Sigmoid colon (tissue), 6 donors: ENCODE measurements at regions not wholly inside any gene's neighbourhood (a gene's known extent, or its start where the extent isn't known, plus 50 kb on each side); places are given as distances from the start of the nearest gene placed in this dataset.

Experiments
- DNase-seq: peaks from one replicate; pipeline ENCODE4 v3.0.0-alpha.2; 2019
- H3K27ac ChIP-seq, 4 donors: fragments of 200-600 bp; sonication (generic); one replicate each; pipeline ENCODE4 v1.5.1; 2016 to 2019; ENCODE audit warnings: mild to moderate bottlenecking in 1 of 4
- H3K27me3 ChIP-seq, 3 donors: fragments of 200-600 bp; sonication (generic); one replicate each; pipeline ENCODE4 v1.5.1; 2019; ENCODE audit warnings: mild to moderate bottlenecking in 1 of 3
- H3K36me3 ChIP-seq, 4 donors: fragments of 200-600 bp; sonication (generic); one replicate each; pipeline ENCODE4 v1.5.1; 2016 to 2019
- H3K4me1 ChIP-seq, 4 donors: fragments of 200-600 bp; sonication (generic); one replicate each; pipeline ENCODE4 v1.5.1; 2017 to 2019
- H3K4me3 ChIP-seq, 4 donors: fragments of 200-600 bp; sonication (generic); one replicate each; pipeline ENCODE4 v1.5.1; 2017 to 2019; ENCODE audit warnings: mild to moderate bottlenecking in 2 of 4, moderate library complexity in 1 of 4
- H3K9me3 ChIP-seq, 4 donors: fragments of 200-600 bp in 3 of 4; sonication (generic) in 3 of 4; one replicate each; pipeline versions ENCODE4 v1.5.1 to v1.6.1; 2013 to 2019
- CTCF ChIP-seq, 4 experiments: fragments of 450-650 bp in 3 of 4; fragments of 200-600 bp in 1 of 4; IDR thresholded peaks; one replicate each; pipeline ENCODE4 v1.5.1; 2016 to 2019; ENCODE audit warnings: antibody characterized with exemption in 4 of 4, mild to moderate bottlenecking in 3 of 4, moderate library complexity in 2 of 4
- EP300 ChIP-seq, 4 donors: sonication (generic); formaldehyde crosslinking; IDR thresholded peaks; one replicate each; pipeline ENCODE4 v1.6.1; 2017; ENCODE audit warnings: antibody characterized with exemption in 4 of 4
- POLR2A ChIP-seq, 2 donors: fragments of 450-650 bp; IDR thresholded peaks; one replicate each; pipeline ENCODE4 v1.6.1; 2016; ENCODE audit warnings: antibody characterized with exemption in 2 of 2, mild to moderate bottlenecking in 2 of 2, moderate library complexity in 2 of 2
- POLR2AphosphoS5 ChIP-seq, 4 donors: sonication (generic); formaldehyde crosslinking; IDR thresholded peaks; one replicate each; pipeline ENCODE4 v1.6.1; 2017; ENCODE audit warnings: antibody characterized with exemption in 4 of 4
- WGBS, 2 donors: extraction: QIAGEN DNeasy Blood & Tissue Kit; methylation state at CpG; one replicate each; pipeline ENCODE4 v1.1.7; 2013; 5-methylcytosine and 5-hydroxymethylcytosine counted together
- intact Hi-C: fragments of 100-400 bp; cut with DNase I; formaldehyde crosslinking; loops from one replicate; pipeline ENCODE4 v1.15.1; 2023
- donor health status: healthy with polysubstance abuse.
- donor health status: healthy.

GRCh38 chr10:131773370-131774343 lies 127.2 kb upstream of the PPP2R2D start:
- intact Hi-C loops = no loop called here
- peaks cover 0 to 4% (median 0%) of the 10 kb centered on the region in 4 donors for H3K4me1 ChIP-seq
- H3K27me3 ChIP-seq = peaks cover 0 to 10% (median 0%) of the 10 kb centered on the region in 3 donors
- TF ChIP-seq EP300 (IDR thresholded peaks at IDR 0.05) = no peak
- TF ChIP-seq CTCF (IDR thresholded peaks at IDR 0.05) = no peak
- no peak for TF ChIP-seq POLR2A (IDR thresholded peaks at IDR 0.05)
- TF ChIP-seq POLR2AphosphoS5 (IDR thresholded peaks at IDR 0.05) = no peak
- no peak overlapping the region for H3K27ac ChIP-seq
- no peak overlapping the region for H3K4me3 ChIP-seq
- DNase-seq = peak; percentile 34
- 64 to 75% methylated on average over 34 of the region's 34 CpGs for WGBS, 2 donors
- peaks cover 6 to 20% (median 17%) of the 10 kb centered on the region in 4 donors for H3K9me3 ChIP-seq
- H3K36me3 ChIP-seq = no peaks in the 10 kb centered on the region

- Histone ChIP-seq H3K4me3 (no peak overlapping the region), H3K9me3 (peaks cover 6 to 20% (median 17%) of the 10 kb centered on the region in 4 donors), H3K27me3 (peaks cover 0 to 10% (median 0%) of the 10 kb centered on the region in 3 donors), H3K27ac (no peak overlapping the region), H3K36me3 (no peaks in the 10 kb centered on the region), H3K4me1 (peaks cover 0 to 4% (median 0%) of the 10 kb centered on the region in 4 donors)
- TF ChIP-seq EP300 (IDR thresholded peaks at IDR 0.05) = no peak
- no peak for TF ChIP-seq POLR2AphosphoS5 (IDR thresholded peaks at IDR 0.05)
- TF ChIP-seq CTCF (IDR thresholded peaks at IDR 0.05) = no peak
- TF ChIP-seq POLR2A (IDR thresholded peaks at IDR 0.05) = no peak
- intact Hi-C loops = no loop called here
- 84 to 86% methylated on average over 17 of the region's 17 CpGs for WGBS, 2 donors
- DNase-seq = peak; percentile 50
Measured at GRCh38 chr10:131774681-131775085, 126.1 kb upstream of the PPP2R2D start.

GRCh38 chr10:131775433-131775832 lies 125.4 kb upstream of the PPP2R2D start:
- Histone ChIP-seq H3K27ac (no peak overlapping the region), H3K27me3 (peaks cover 0 to 10% (median 0%) of the 10 kb centered on the region in 3 donors), H3K36me3 (no peaks in the 10 kb centered on the region), H3K4me1 (peaks cover 0 to 4% (median 0%) of the 10 kb centered on the region in 4 donors), H3K4me3 (no peak overlapping the region), H3K9me3 (peaks cover 6 to 20% (median 17%) of the 10 kb centered on the region in 4 donors)
- peak; percentile 39 for DNase-seq
- TF ChIP-seq POLR2AphosphoS5 (IDR thresholded peaks at IDR 0.05) (no peak), EP300 (IDR thresholded peaks at IDR 0.05) (no peak), CTCF (IDR thresholded peaks at IDR 0.05) (no peak), POLR2A (IDR thresholded peaks at IDR 0.05) (no peak)
- intact Hi-C loops = no loop called here
- WGBS, 2 donors = 78 to 82% methylated on average over 16 of the region's 16 CpGs

- H3K9me3 ChIP-seq = peaks cover 6 to 20% (median 17%) of the 10 kb centered on the region in 4 donors
- intact Hi-C loops = no loop called here
- no peak overlapping the region for H3K27ac ChIP-seq
- WGBS, 2 donors = 86 to 92% methylated on average over 11 of the region's 11 CpGs
- H3K36me3 ChIP-seq = no peaks in the 10 kb centered on the region
- DNase-seq = peak; percentile 27
- no peak for TF ChIP-seq POLR2A (IDR thresholded peaks at IDR 0.05)
- TF ChIP-seq CTCF (IDR thresholded peaks at IDR 0.05) = no peak
- TF ChIP-seq POLR2AphosphoS5 (IDR thresholded peaks at IDR 0.05) = no peak
- no peak for TF ChIP-seq EP300 (IDR thresholded peaks at IDR 0.05)
- H3K27me3 ChIP-seq = peaks cover 0 to 10% (median 0%) of the 10 kb centered on the region in 3 donors
- no peak overlapping the region for H3K4me3 ChIP-seq
- H3K4me1 ChIP-seq = peaks cover 0 to 4% (median 0%) of the 10 kb centered on the region in 4 donors
Measured at GRCh38 chr10:131775833-131776232, 125.0 kb upstream of the PPP2R2D start.
